TTC549 (cell line): ENCODE measurements at regions not wholly inside any gene's neighbourhood (a gene's known extent, or its start where the extent isn't known, plus 50 kb on each side); places are given as distances from the start of the nearest gene placed in this dataset.

Experiments used
- FAIRE-seq: peaks from 2 replicates; lab custom pipeline; 2012; peaks lifted over from hg19 to GRCh38; lab: Jason Lieb, UNC

GRCh38 chr2:118185210-118186109, 97.2 kb downstream of the INSIG2 start:
- FAIRE-seq: no peak

- FAIRE-seq: no peak
These were observed 95.1 kb downstream of the INSIG2 start for GRCh38 chr2:118183381-118183780.

DNA sequence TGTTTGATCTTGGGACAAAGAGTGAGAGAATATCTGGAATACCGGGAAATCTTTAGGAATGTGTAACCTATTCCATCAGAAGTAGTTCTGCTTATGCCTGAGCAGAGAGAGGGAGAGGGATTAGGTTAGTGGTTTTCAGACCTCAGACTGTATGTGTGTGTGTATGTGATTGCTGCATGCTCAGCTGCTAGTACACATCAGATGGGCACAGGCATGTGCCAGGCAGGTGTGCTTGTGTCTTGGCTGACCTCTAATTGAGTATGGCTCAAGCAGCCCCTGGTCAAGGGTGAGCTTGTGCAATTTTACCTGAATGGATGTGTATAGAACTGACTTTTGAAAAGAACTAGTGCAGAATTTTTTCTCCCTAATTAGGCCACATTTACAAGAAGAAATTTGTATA, 91.2 kb downstream of the INSIG2 start:
- FAIRE-seq: no peak

DNA sequence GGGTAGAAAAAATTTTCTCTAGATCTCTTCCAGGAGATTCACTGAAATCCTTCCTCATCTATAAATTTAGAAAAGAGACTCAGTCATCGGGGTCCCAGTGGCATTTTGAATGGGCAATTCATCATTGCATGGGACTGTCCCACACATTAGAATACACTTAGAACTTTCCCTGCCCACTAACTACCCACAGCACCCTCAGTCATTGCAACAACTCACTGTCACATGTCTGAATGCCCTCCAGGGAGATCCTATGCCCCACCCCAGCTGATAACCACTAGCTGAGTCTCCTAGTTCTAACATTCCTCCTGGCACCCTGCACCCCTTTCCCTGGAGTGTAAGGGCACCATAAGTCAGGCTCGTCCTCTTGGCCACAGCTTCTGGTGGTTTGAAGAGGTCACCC, 89.6 kb downstream of the INSIG2 start:
- no peak for FAIRE-seq

GRCh38 chr2:118177318-118177717, 89.0 kb downstream of the INSIG2 start:
- no peak for FAIRE-seq

GRCh38 chr2:118176601-118177000, 88.3 kb downstream of the INSIG2 start:
- FAIRE-seq: no peak

GRCh38 chr2:118171546-118171945, 83.3 kb downstream of the INSIG2 start:
- no peak for FAIRE-seq

GRCh38 chr2:118169359-118170005, 81.2 kb downstream of the INSIG2 start:
- no peak for FAIRE-seq

DNA sequence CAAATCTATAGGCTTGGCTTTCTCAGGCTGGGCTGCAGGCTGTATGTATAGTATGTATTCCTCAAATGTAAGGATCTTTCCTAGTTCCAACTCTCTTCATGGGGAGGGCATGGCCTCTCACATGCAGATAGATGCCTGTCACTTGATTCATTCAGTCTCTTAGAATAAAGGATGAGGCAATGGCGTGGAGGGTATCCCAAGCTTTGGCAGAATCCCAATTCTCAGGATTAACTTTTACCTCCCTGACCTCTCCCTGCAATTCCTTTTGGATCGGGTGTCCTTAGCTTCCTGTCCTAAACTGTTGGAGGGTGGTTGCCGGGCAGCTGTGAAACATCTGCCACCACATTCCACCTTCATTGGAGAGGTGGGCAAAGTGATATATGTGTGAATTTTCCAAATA, 80.3 kb downstream of the INSIG2 start:
- no peak for FAIRE-seq

GRCh38 chr2:118167026-118167425, 78.8 kb downstream of the INSIG2 start:
- FAIRE-seq: no peak

DNA sequence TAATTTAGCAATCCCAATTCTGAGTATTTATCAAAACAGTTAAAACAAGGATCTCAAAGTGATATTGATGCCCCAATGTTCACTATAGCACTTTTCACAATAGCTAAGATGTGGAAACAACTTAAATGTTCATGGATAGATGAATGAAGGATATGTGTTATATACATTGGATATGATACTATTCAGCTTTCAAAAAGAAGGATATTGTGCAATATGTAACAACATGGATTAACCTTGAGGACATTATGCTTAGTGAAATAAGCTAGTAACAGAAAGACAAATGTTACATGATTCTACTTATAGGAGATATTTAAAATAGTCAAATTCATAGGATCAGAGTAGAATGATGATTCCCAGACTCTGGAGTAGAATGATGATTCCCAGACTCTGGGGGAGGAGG, 78.0 kb downstream of the INSIG2 start:
- no peak for FAIRE-seq

GRCh38 chr2:118165595-118165994, 77.3 kb downstream of the INSIG2 start:
- no peak for FAIRE-seq
